Effector memory CD4-positive, alpha-beta T cell (primary cell): ENCODE measurements at regions not wholly inside any gene's neighbourhood (a gene's known extent, or its start where the extent isn't known, plus 50 kb on each side); places are given as distances from the start of the nearest gene placed in this dataset.
"Not testable (repeated sequence)": the region's sequence is repeated elsewhere in the genome, so short reads cannot be mapped to it uniquely, and the experiment has no call there.

Source experiments
- DNase-seq, 3 donors: peaks; one replicate each; pipeline ENCODE4 v3.0.0-alpha.2; 2020
- H3K27ac ChIP-seq: 2 replicates; pipeline ENCODE4 v1.7.0; 2013; ENCODE audit warnings: mild to moderate bottlenecking, low read length, moderate library complexity; ENCODE audit not compliant: insufficient read depth, poor library complexity, severe bottlenecking
- H3K27me3 ChIP-seq: replicated peaks from 2 replicates; pipeline ENCODE4 v1.7.0; 2013; ENCODE audit warnings: mild to moderate bottlenecking, low read length; ENCODE audit not compliant: insufficient read depth, control insufficient read depth, poor library complexity, severe bottlenecking
- H3K36me3 ChIP-seq: 2 replicates; pipeline ENCODE4 v1.7.0; 2013; ENCODE audit warnings: mild to moderate bottlenecking, low read length, moderate library complexity; ENCODE audit not compliant: control insufficient read depth, insufficient read depth
- H3K4me1 ChIP-seq: 2 replicates; pipeline ENCODE4 v1.7.0; 2013; ENCODE audit warnings: low read length, mild to moderate bottlenecking; ENCODE audit not compliant: control insufficient read depth, insufficient read depth, poor library complexity, severe bottlenecking
- H3K4me3 ChIP-seq: 2 replicates; pipeline ENCODE4 v1.7.0; 2013; ENCODE audit warnings: low read length, low read depth, mild to moderate bottlenecking; ENCODE audit not compliant: insufficient read depth, poor library complexity, severe bottlenecking
- H3K9me3 ChIP-seq: 2 replicates; pipeline ENCODE4 v1.7.0; 2013; ENCODE audit warnings: mild to moderate bottlenecking, low read length, moderate library complexity; ENCODE audit not compliant: control insufficient read depth

GRCh38 chr2:84085562-84085961 is 373.5 kb downstream of the SUCLG1 start:
- Histone ChIP-seq H3K27me3 (no peaks in the 10 kb centered on the region), H3K4me1 (no peaks in the 10 kb centered on the region), H3K9me3 (no peaks in the 10 kb centered on the region), H3K36me3 (no peaks in the 10 kb centered on the region), H3K4me3 (no peak overlapping the region), H3K27ac (no peak overlapping the region)
- no peak for DNase-seq

GRCh38 chr2:84084856-84085255 is 374.2 kb downstream of the SUCLG1 start:
- H3K27ac ChIP-seq = no peak overlapping the region
- no peaks in the 10 kb centered on the region for H3K9me3 ChIP-seq
- H3K4me3 ChIP-seq = no peak overlapping the region
- no peaks in the 10 kb centered on the region for H3K4me1 ChIP-seq
- no peaks in the 10 kb centered on the region for H3K36me3 ChIP-seq
- DNase-seq = no peak
- no peaks in the 10 kb centered on the region for H3K27me3 ChIP-seq

GRCh38 chr2:84083984-84084383 is 375.1 kb downstream of the SUCLG1 start:
- no peaks in the 10 kb centered on the region for H3K4me1 ChIP-seq
- no peak overlapping the region for H3K27ac ChIP-seq
- H3K4me3 ChIP-seq = no peak overlapping the region
- DNase-seq = no peak
- H3K27me3 ChIP-seq = no peaks in the 10 kb centered on the region
- no peaks in the 10 kb centered on the region for H3K9me3 ChIP-seq
- H3K36me3 ChIP-seq = no peaks in the 10 kb centered on the region

- Histone ChIP-seq H3K27me3 (no peaks in the 10 kb centered on the region), H3K4me3 (no peak overlapping the region), H3K9me3 (no peaks in the 10 kb centered on the region), H3K27ac (no peak overlapping the region), H3K4me1 (no peaks in the 10 kb centered on the region), H3K36me3 (no peaks in the 10 kb centered on the region)
- DNase-seq = no peak
Observed at GRCh38 chr2:84078471-84078870, 380.6 kb downstream of the SUCLG1 start.

- no peaks in the 10 kb centered on the region for H3K4me1 ChIP-seq
- no peak for DNase-seq
- no peak overlapping the region for H3K27ac ChIP-seq
- H3K4me3 ChIP-seq = no peak overlapping the region
- H3K9me3 ChIP-seq = no peaks in the 10 kb centered on the region
- no peaks in the 10 kb centered on the region for H3K36me3 ChIP-seq
- H3K27me3 ChIP-seq = no peaks in the 10 kb centered on the region
Observed at GRCh38 chr2:84077496-84077895, 381.6 kb downstream of the SUCLG1 start.

- no peak overlapping the region for H3K4me3 ChIP-seq
- H3K27ac ChIP-seq = no peak overlapping the region
- no peaks in the 10 kb centered on the region for H3K4me1 ChIP-seq
- no peaks in the 10 kb centered on the region for H3K27me3 ChIP-seq
- H3K36me3 ChIP-seq = no peaks in the 10 kb centered on the region
- DNase-seq = no peak
- H3K9me3 ChIP-seq = no peaks in the 10 kb centered on the region
Observed at GRCh38 chr2:84071050-84071449, 388.0 kb downstream of the SUCLG1 start.

GRCh38 chr2:84065857-84066256 is 393.2 kb downstream of the SUCLG1 start:
- Histone ChIP-seq H3K4me3 (no peak overlapping the region), H3K9me3 (no peaks in the 10 kb centered on the region), H3K4me1 (no peaks in the 10 kb centered on the region), H3K36me3 (no peaks in the 10 kb centered on the region), H3K27ac (no peak overlapping the region), H3K27me3 (no peaks in the 10 kb centered on the region)
- no peak for DNase-seq

- H3K9me3 ChIP-seq = no peaks in the 10 kb centered on the region
- no peaks in the 10 kb centered on the region for H3K36me3 ChIP-seq
- H3K4me3 ChIP-seq = no peak overlapping the region
- H3K4me1 ChIP-seq = no peaks in the 10 kb centered on the region
- no peak overlapping the region for H3K27ac ChIP-seq
- no peak for DNase-seq
- no peaks in the 10 kb centered on the region for H3K27me3 ChIP-seq
Observed at GRCh38 chr2:84057917-84058560, 401.0 kb downstream of the SUCLG1 start.

GRCh38 chr2:84055816-84056215 is 403.3 kb downstream of the SUCLG1 start:
- DNase-seq = no peak
- H3K4me1 ChIP-seq = no peaks in the 10 kb centered on the region
- H3K36me3 ChIP-seq = no peaks in the 10 kb centered on the region
- no peaks in the 10 kb centered on the region for H3K27me3 ChIP-seq
- H3K4me3 ChIP-seq = no peak overlapping the region
- H3K9me3 ChIP-seq = no peaks in the 10 kb centered on the region
- H3K27ac ChIP-seq = no peak overlapping the region

GRCh38 chr2:84054577-84054976 is 404.5 kb downstream of the SUCLG1 start:
- H3K9me3 ChIP-seq, H3K4me3 ChIP-seq, H3K27me3 ChIP-seq, DNase-seq, H3K4me1 ChIP-seq, H3K36me3 ChIP-seq, H3K27ac ChIP-seq: not testable (repeated sequence)
